H9 (cell line): ENCODE measurements at regions not wholly inside any gene's neighbourhood (a gene's known extent, or its start where the extent isn't known, plus 50 kb on each side); places are given as distances from the start of the nearest gene placed in this dataset.

Experiments
- DNase-seq: peaks from one replicate; pipeline ENCODE4 v3.0.0-alpha.2; 2017
- H2AFZ ChIP-seq: one replicate; pipeline ENCODE4 v1.6.1; 2013; ENCODE audit warnings: mild to moderate bottlenecking, low read length, control low read depth, moderate library complexity
- H2AK5ac ChIP-seq: 2 replicates; pipeline ENCODE4 v1.6.1; 2013; ENCODE audit warnings: low read length, control low read depth, mixed read lengths; ENCODE audit not compliant: insufficient read length
- H2BK120ac ChIP-seq: one replicate; pipeline ENCODE4 v1.6.1; 2013; ENCODE audit warnings: low read depth, mild to moderate bottlenecking, low read length, control low read depth, inconsistent platforms; ENCODE audit not compliant: poor library complexity, severe bottlenecking
- H2BK12ac ChIP-seq: 2 replicates; pipeline ENCODE4 v1.6.1; 2013; ENCODE audit warnings: low read length, control low read depth, mixed read lengths, low read depth; ENCODE audit not compliant: insufficient read length
- H2BK15ac ChIP-seq: 2 replicates; pipeline ENCODE4 v1.6.1; 2013; ENCODE audit warnings: low read depth, low read length, control low read depth
- H2BK20ac ChIP-seq: one replicate; pipeline ENCODE4 v1.6.1; 2013; ENCODE audit warnings: low read depth, mild to moderate bottlenecking, low read length, control low read depth, inconsistent platforms; ENCODE audit not compliant: poor library complexity, severe bottlenecking
- H2BK5ac ChIP-seq: 2 replicates; pipeline ENCODE4 v1.6.1; 2013; ENCODE audit warnings: low read length, control low read depth, mixed read lengths; ENCODE audit not compliant: insufficient read length
- H3K14ac ChIP-seq: 2 replicates; pipeline ENCODE4 v1.6.1; 2013; ENCODE audit warnings: low read length, control low read depth; ENCODE audit not compliant: insufficient read depth
- H3K18ac ChIP-seq: 2 replicates; pipeline ENCODE4 v1.6.1; 2013; ENCODE audit warnings: low read depth, mild to moderate bottlenecking, mixed read lengths, low read length, control low read depth; ENCODE audit not compliant: insufficient read length
- H3K23ac ChIP-seq: 2 replicates; pipeline ENCODE4 v1.6.1; 2013; ENCODE audit warnings: low read length, control low read depth, mixed read lengths, low read depth; ENCODE audit not compliant: insufficient read length
- H3K23me2 ChIP-seq: 2 replicates; pipeline ENCODE4 v1.6.1; 2013; ENCODE audit warnings: low read depth, mild to moderate bottlenecking, mixed read lengths, low read length, control low read depth; ENCODE audit not compliant: insufficient read length, poor library complexity, severe bottlenecking
- H3K27ac ChIP-seq: 2 replicates; pipeline ENCODE4 v1.5.1; 2013; ENCODE audit warnings: low read length, control low read depth, mixed read lengths, low read depth; ENCODE audit not compliant: insufficient read length
- H3K27me3 ChIP-seq: 2 replicates; pipeline ENCODE4 v1.6.1; 2013; ENCODE audit warnings: low read length, control low read depth, inconsistent platforms; ENCODE audit not compliant: insufficient read depth
- H3K4ac ChIP-seq: 2 replicates; pipeline ENCODE4 v1.6.1; 2013; ENCODE audit warnings: low read depth, mild to moderate bottlenecking, control low read depth, inconsistent platforms, low read length, moderate library complexity
- H3K4me1 ChIP-seq: 2 replicates; pipeline ENCODE4 v1.6.1; 2013; ENCODE audit warnings: low read length, control low read depth, inconsistent platforms; ENCODE audit not compliant: insufficient read depth
- H3K4me2 ChIP-seq: 2 replicates; pipeline ENCODE4 v1.6.1; 2013; ENCODE audit warnings: low read length, control low read depth, mixed read lengths; ENCODE audit not compliant: insufficient read length, insufficient read depth
- H3K56ac ChIP-seq: 2 replicates; pipeline ENCODE4 v1.6.1; 2013; ENCODE audit warnings: low read depth, mild to moderate bottlenecking, mixed read lengths, low read length, control low read depth; ENCODE audit not compliant: insufficient read length
- H3K79me1 ChIP-seq: 2 replicates; pipeline ENCODE4 v1.6.1; 2013; ENCODE audit warnings: low read depth, mild to moderate bottlenecking, moderate library complexity, low read length, control low read depth, inconsistent platforms; ENCODE audit not compliant: insufficient read depth, poor library complexity, severe bottlenecking
- H3K79me2 ChIP-seq: 2 replicates; pipeline ENCODE4 v1.6.1; 2013; ENCODE audit warnings: low read length, control low read depth, inconsistent platforms; ENCODE audit not compliant: insufficient read depth
- H3K9ac ChIP-seq: 2 replicates; pipeline ENCODE4 v1.6.1; 2013; ENCODE audit warnings: low read length, control low read depth, mixed read lengths; ENCODE audit not compliant: insufficient read length; ENCODE audit errors: extremely low read depth
- H3K9me3 ChIP-seq: one replicate; pipeline ENCODE4 v1.6.1; 2013; ENCODE audit warnings: low read depth, low read length, inconsistent platforms; ENCODE audit not compliant: control insufficient read depth
- H3T11ph ChIP-seq: one replicate; pipeline ENCODE4 v1.6.1; 2013; ENCODE audit warnings: mild to moderate bottlenecking, low read length, control low read depth, inconsistent platforms
- H4K20me1 ChIP-seq: one replicate; pipeline ENCODE4 v1.6.1; 2013; ENCODE audit not compliant: control insufficient read depth, insufficient read length, insufficient read depth
- H4K5ac ChIP-seq: 2 replicates; pipeline ENCODE4 v1.6.1; 2013; ENCODE audit warnings: low read depth, mild to moderate bottlenecking, mixed read lengths, low read length, control low read depth; ENCODE audit not compliant: insufficient read length
- H4K8ac ChIP-seq: replicated peaks from 2 replicates; pipeline ENCODE4 v1.6.1; 2013; ENCODE audit warnings: low read length, control low read depth, mixed read lengths, low read depth; ENCODE audit not compliant: insufficient read length
- H4K91ac ChIP-seq: 2 replicates; pipeline ENCODE4 v1.6.1; 2013; ENCODE audit warnings: low read depth, mild to moderate bottlenecking, moderate library complexity, mixed read lengths, low read length, control low read depth; ENCODE audit not compliant: insufficient read length
- H3K27ac Mint-ChIP-seq, 3 experiments: 2 replicates in 2 of 3; 3 replicates in 1 of 3; pipeline ENCODE4 v1.8.0; 2020 to 2021; ENCODE audit warnings: mixed read lengths in 3 of 3, mild to moderate bottlenecking in 1 of 3, moderate library complexity in 1 of 3
- H3K27me3 Mint-ChIP-seq: 2 replicates; pipeline ENCODE4 v1.8.0; 2021; ENCODE audit warnings: low read depth, mild to moderate bottlenecking, moderate library complexity, mixed read lengths
- H3K36me3 Mint-ChIP-seq, 3 experiments: 2 replicates in 2 of 3; 3 replicates in 1 of 3; pipeline ENCODE4 v1.8.0; 2020 to 2021; ENCODE audit warnings: low read depth in 3 of 3, mixed read lengths in 3 of 3; ENCODE audit not compliant: insufficient read depth in 1 of 3
- H3K4me1 Mint-ChIP-seq, 2 experiments: 2 replicates each; pipeline ENCODE4 v1.8.0; 2020; ENCODE audit warnings: mixed read lengths in 2 of 2
- H3K4me3 Mint-ChIP-seq, 2 experiments: 2 replicates in 1 of 2; 3 replicates in 1 of 2; pipeline ENCODE4 v1.8.0; 2020 to 2021; ENCODE audit warnings: mild to moderate bottlenecking in 2 of 2, mixed read lengths in 2 of 2, moderate library complexity in 1 of 2
- H3K9me3 Mint-ChIP-seq, 2 experiments: 2 replicates in 1 of 2; 3 replicates in 1 of 2; pipeline ENCODE4 v1.8.0; 2020; ENCODE audit warnings: mild to moderate bottlenecking in 2 of 2, mixed read lengths in 2 of 2, moderate library complexity in 1 of 2
- WGBS: extraction: QIAGEN DNeasy Blood & Tissue Kit; methylation state at CpG from one replicate; pipeline ENCODE4 v1.1.7; 2013; ENCODE audit warnings: missing lambda C conversion rate, low lambda C conversion rate, mixed read lengths; ENCODE audit not compliant: insufficient read length; ENCODE audit errors: extremely low coverage; 5-methylcytosine and 5-hydroxymethylcytosine counted together
- TF ChIP-seq, protein P1 (sequence below): fragments of 200-600 bp; sonication (generic); conservative IDR thresholded peaks from 3 replicates; pipeline ENCODE4 v1.8.0; 2021; ENCODE audit warnings: antibody characterized with exemption, mild to moderate bottlenecking

- H3K27ac Mint-ChIP-seq, result no peak overlapping the region
- Histone ChIP-seq H3K9ac (no peak overlapping the region), H4K91ac (no peak overlapping the region), H3K79me1 (no peaks in the 10 kb centered on the region), H3T11ph (no peak overlapping the region), H2AK5ac (no peak overlapping the region), H2BK12ac (no peak overlapping the region), H3K4me2 (no peak overlapping the region), H4K5ac (no peak overlapping the region), H3K4me1 (no peaks in the 10 kb centered on the region), H3K56ac (no peak overlapping the region), H3K23me2 (no peaks in the 10 kb centered on the region), H3K18ac (no peak overlapping the region), H3K4ac (no peak overlapping the region), H4K20me1 (no peaks in the 10 kb centered on the region), H2BK120ac (no peak overlapping the region), H3K23ac (no peak overlapping the region), H3K79me2 (no peaks in the 10 kb centered on the region), H2AFZ (no peak overlapping the region), H3K27me3 (no peaks in the 10 kb centered on the region), H2BK20ac (no peak overlapping the region), H4K8ac (no peak overlapping the region), H3K14ac (no peak overlapping the region), H3K27ac (no peak overlapping the region), H2BK15ac (no peak overlapping the region), H2BK5ac (no peak overlapping the region), H3K9me3 (no peaks in the 10 kb centered on the region)
- peaks cover 0 to 4% of the 10 kb centered on the region in 2 experiments; a peak in 2 of 4 replicates for H3K4me1 Mint-ChIP-seq
- no peak overlapping the region for H3K4me3 Mint-ChIP-seq
- TF ChIP-seq, protein P1, sequence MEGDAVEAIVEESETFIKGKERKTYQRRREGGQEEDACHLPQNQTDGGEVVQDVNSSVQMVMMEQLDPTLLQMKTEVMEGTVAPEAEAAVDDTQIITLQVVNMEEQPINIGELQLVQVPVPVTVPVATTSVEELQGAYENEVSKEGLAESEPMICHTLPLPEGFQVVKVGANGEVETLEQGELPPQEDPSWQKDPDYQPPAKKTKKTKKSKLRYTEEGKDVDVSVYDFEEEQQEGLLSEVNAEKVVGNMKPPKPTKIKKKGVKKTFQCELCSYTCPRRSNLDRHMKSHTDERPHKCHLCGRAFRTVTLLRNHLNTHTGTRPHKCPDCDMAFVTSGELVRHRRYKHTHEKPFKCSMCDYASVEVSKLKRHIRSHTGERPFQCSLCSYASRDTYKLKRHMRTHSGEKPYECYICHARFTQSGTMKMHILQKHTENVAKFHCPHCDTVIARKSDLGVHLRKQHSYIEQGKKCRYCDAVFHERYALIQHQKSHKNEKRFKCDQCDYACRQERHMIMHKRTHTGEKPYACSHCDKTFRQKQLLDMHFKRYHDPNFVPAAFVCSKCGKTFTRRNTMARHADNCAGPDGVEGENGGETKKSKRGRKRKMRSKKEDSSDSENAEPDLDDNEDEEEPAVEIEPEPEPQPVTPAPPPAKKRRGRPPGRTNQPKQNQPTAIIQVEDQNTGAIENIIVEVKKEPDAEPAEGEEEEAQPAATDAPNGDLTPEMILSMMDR, result no peak
- H3K27me3 Mint-ChIP-seq, result no peaks in the 10 kb centered on the region
- WGBS, result no CpG with 5 or more reads among the region's 8 CpGs
- no peak for DNase-seq
- no peaks in the 10 kb centered on the region; a peak in 1 of 7 replicates for H3K36me3 Mint-ChIP-seq
- H3K9me3 Mint-ChIP-seq, result peaks cover 0 to 3% of the 10 kb centered on the region in 2 experiments; a peak in 2 of 5 replicates
Observed at GRCh38 chr9:4359016-4359415, 59.1 kb upstream of the GLIS3 start.
